ENCODE measurements at regions not wholly inside any gene's neighbourhood (a gene's known extent, or its start where the extent isn't known, plus 50 kb on each side); places are given as distances from the start of the nearest gene placed in this dataset.

DNA sequence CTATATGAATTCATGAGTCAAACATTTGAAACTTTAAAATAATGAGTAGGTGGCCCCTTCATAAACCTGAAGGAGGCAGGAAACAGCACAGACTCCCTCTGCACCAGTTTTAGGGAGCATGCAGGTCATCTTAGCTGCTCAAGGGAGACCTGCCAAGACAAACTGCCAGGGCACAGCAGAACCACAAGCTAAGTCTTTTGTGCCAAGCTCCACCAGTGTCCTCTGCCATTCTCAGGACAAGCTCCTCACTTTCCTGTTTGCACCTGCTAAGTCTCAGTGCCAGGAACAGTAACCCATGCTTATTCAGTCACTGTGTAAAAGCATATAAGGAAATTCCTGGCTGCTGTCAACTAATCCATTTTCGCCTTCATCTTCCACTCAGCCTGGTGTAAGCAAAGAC is 368.9 kb downstream of the SEC16B start:
- no peaks in the 10 kb centered on the region for H4K20me1 ChIP-seq (ENCODE audit: insufficient read depth)
- no peaks in the 10 kb centered on the region for H3K27me3 ChIP-seq (ENCODE audit: insufficient read depth, low read depth)
- H3K4me2 ChIP-seq = no peak overlapping the region
- ChIA-PET CTCF (no interaction called here), POLR2A (ENCODE audit: unreplicated experiment) (no interaction called here)
- H3K36me3 ChIP-seq (ENCODE audit: low read depth) = no peaks in the 10 kb centered on the region
- intact Hi-C loops (cut with micrococcal nuclease; ENCODE audit: unreplicated experiment) = no loop called here
- no peak for TF ChIP-seq EZH2 (IDR thresholded peaks at IDR 0.05; ENCODE audit: low read depth)
- no peak for TF ChIP-seq CTCF (conservative IDR thresholded peaks at IDR 0.05)
- no peak overlapping the region for H2AFZ ChIP-seq
- H3K4me3 ChIP-seq = no peak overlapping the region
- no peaks in the 10 kb centered on the region for H3K79me2 ChIP-seq (ENCODE audit: low read depth)
- BruUV-seq (replicated peaks) = no TSS peak
- DNase-seq = no peak
- H3K27ac ChIP-seq = no peak overlapping the region
- no peaks in the 10 kb centered on the region for H3F3A ChIP-seq (ENCODE audit: insufficient read depth, low read depth)
- no peaks in the 10 kb centered on the region for H3K9me3 ChIP-seq (ENCODE audit: insufficient read depth, low read depth)
- no peaks in the 10 kb centered on the region for H3K9me2 ChIP-seq (ENCODE audit: insufficient read depth)
- H3K4me1 ChIP-seq (replicated peaks; ENCODE audit: insufficient read depth) = no peaks in the 10 kb centered on the region

- CTCF ChIA-PET = no interaction called here
- Histone ChIP-seq H2AFZ (no peak overlapping the region), H3K4me2 (no peak overlapping the region), H3K4me1 (replicated peaks; ENCODE audit: insufficient read depth) (no peaks in the 10 kb centered on the region), H3K9me3 (ENCODE audit: insufficient read depth, low read depth) (no peaks in the 10 kb centered on the region), H3K27me3 (ENCODE audit: insufficient read depth, low read depth) (no peaks in the 10 kb centered on the region), H3K4me3 (no peak overlapping the region), H3F3A (ENCODE audit: insufficient read depth, low read depth) (no peaks in the 10 kb centered on the region), H4K20me1 (ENCODE audit: insufficient read depth) (no peaks in the 10 kb centered on the region), H3K36me3 (ENCODE audit: low read depth) (no peaks in the 10 kb centered on the region), H3K27ac (no peak overlapping the region), H3K9me2 (ENCODE audit: insufficient read depth) (no peaks in the 10 kb centered on the region), H3K79me2 (ENCODE audit: low read depth) (no peaks in the 10 kb centered on the region)
- TF ChIP-seq CTCF (conservative IDR thresholded peaks at IDR 0.05) = no peak
- no peak for TF ChIP-seq EZH2 (IDR thresholded peaks at IDR 0.05; ENCODE audit: low read depth)
- POLR2A ChIA-PET (ENCODE audit: unreplicated experiment) = no interaction called here
- DNase-seq = no peak
- intact Hi-C loops (cut with micrococcal nuclease; ENCODE audit: unreplicated experiment) = no loop called here
- BruUV-seq (replicated peaks) = no TSS peak
Observed at GRCh38 chr1:177600321-177600720, 369.5 kb downstream of the SEC16B start.

- no peaks in the 10 kb centered on the region for H3K36me3 ChIP-seq (ENCODE audit: low read depth)
- H3K27ac ChIP-seq = no peak overlapping the region
- no peaks in the 10 kb centered on the region for H3K79me2 ChIP-seq (ENCODE audit: low read depth)
- H4K20me1 ChIP-seq (ENCODE audit: insufficient read depth) = no peaks in the 10 kb centered on the region
- H3F3A ChIP-seq (ENCODE audit: insufficient read depth, low read depth) = no peaks in the 10 kb centered on the region
- no peak overlapping the region for H3K4me3 ChIP-seq
- intact Hi-C loops (cut with micrococcal nuclease; ENCODE audit: unreplicated experiment) = no loop called here
- CTCF ChIA-PET = no interaction called here
- no peak overlapping the region for H2AFZ ChIP-seq
- no peak overlapping the region for H3K4me2 ChIP-seq
- no peaks in the 10 kb centered on the region for H3K27me3 ChIP-seq (ENCODE audit: insufficient read depth, low read depth)
- no TSS peak for BruUV-seq (replicated peaks)
- DNase-seq = no peak
- H3K9me2 ChIP-seq (ENCODE audit: insufficient read depth) = no peaks in the 10 kb centered on the region
- POLR2A ChIA-PET (ENCODE audit: unreplicated experiment) = no interaction called here
- TF ChIP-seq CTCF (conservative IDR thresholded peaks at IDR 0.05) = no peak
- no peak for TF ChIP-seq EZH2 (IDR thresholded peaks at IDR 0.05; ENCODE audit: low read depth)
- no peaks in the 10 kb centered on the region for H3K9me3 ChIP-seq (ENCODE audit: insufficient read depth, low read depth)
- H3K4me1 ChIP-seq (replicated peaks; ENCODE audit: insufficient read depth) = no peaks in the 10 kb centered on the region
Observed at GRCh38 chr1:177597393-177597792, 372.5 kb downstream of the SEC16B start.

All from PC-9 (cell line).